Glutamatergic neuron (in vitro differentiated cells): ENCODE measurements at regions not wholly inside any gene's neighbourhood (a gene's known extent, or its start where the extent isn't known, plus 50 kb on each side); places are given as distances from the start of the nearest gene placed in this dataset.

Experiments used
- DNase-seq: peaks from one replicate; pipeline ENCODE4 v3.0.0; 2022
- H3K27ac Mint-ChIP-seq: one replicate; pipeline ENCODE4 v1.8.0; 2020; ENCODE audit warnings: mild to moderate bottlenecking, mixed read lengths, inconsistent platforms; ENCODE audit not compliant: unreplicated experiment
- H3K27me3 Mint-ChIP-seq: one replicate; pipeline ENCODE4 v1.8.0; 2020; ENCODE audit warnings: mild to moderate bottlenecking, moderate library complexity, mixed read lengths, inconsistent platforms; ENCODE audit not compliant: unreplicated experiment
- H3K36me3 Mint-ChIP-seq: one replicate; pipeline ENCODE4 v1.8.0; 2020; ENCODE audit warnings: mild to moderate bottlenecking, mixed read lengths, inconsistent platforms; ENCODE audit not compliant: unreplicated experiment
- H3K4me1 Mint-ChIP-seq: one replicate; pipeline ENCODE4 v1.8.0; 2020; ENCODE audit warnings: mild to moderate bottlenecking, low read depth, mixed read lengths, inconsistent platforms; ENCODE audit not compliant: unreplicated experiment
- H3K4me3 Mint-ChIP-seq: one replicate; pipeline ENCODE4 v1.8.0; 2020; ENCODE audit warnings: mild to moderate bottlenecking, mixed read lengths, inconsistent platforms; ENCODE audit not compliant: unreplicated experiment
- H3K9me3 Mint-ChIP-seq: one replicate; pipeline ENCODE4 v1.8.0; 2020; ENCODE audit warnings: mild to moderate bottlenecking, moderate library complexity, mixed read lengths, inconsistent platforms; ENCODE audit not compliant: unreplicated experiment
- TF ChIP-seq, protein P1 (sequence below): fragments of 200-600 bp; sonication (generic); IDR thresholded peaks from one replicate; pipeline ENCODE4 v1.5.0; 2021; ENCODE audit not compliant: partially characterized antibody, unreplicated experiment

GRCh38 chr4:104881136-104881886 is 265.4 kb upstream of the TET2 start:
- no peaks in the 10 kb centered on the region for H3K36me3 Mint-ChIP-seq
- TF ChIP-seq, protein P1, sequence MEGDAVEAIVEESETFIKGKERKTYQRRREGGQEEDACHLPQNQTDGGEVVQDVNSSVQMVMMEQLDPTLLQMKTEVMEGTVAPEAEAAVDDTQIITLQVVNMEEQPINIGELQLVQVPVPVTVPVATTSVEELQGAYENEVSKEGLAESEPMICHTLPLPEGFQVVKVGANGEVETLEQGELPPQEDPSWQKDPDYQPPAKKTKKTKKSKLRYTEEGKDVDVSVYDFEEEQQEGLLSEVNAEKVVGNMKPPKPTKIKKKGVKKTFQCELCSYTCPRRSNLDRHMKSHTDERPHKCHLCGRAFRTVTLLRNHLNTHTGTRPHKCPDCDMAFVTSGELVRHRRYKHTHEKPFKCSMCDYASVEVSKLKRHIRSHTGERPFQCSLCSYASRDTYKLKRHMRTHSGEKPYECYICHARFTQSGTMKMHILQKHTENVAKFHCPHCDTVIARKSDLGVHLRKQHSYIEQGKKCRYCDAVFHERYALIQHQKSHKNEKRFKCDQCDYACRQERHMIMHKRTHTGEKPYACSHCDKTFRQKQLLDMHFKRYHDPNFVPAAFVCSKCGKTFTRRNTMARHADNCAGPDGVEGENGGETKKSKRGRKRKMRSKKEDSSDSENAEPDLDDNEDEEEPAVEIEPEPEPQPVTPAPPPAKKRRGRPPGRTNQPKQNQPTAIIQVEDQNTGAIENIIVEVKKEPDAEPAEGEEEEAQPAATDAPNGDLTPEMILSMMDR: no peak
- no peaks in the 10 kb centered on the region for H3K4me1 Mint-ChIP-seq
- peaks cover under 1% of the 10 kb centered on the region for H3K27me3 Mint-ChIP-seq
- no peak overlapping the region for H3K4me3 Mint-ChIP-seq
- no peak overlapping the region for H3K27ac Mint-ChIP-seq
- no peak for DNase-seq
- H3K9me3 Mint-ChIP-seq: no peaks in the 10 kb centered on the region

DNA sequence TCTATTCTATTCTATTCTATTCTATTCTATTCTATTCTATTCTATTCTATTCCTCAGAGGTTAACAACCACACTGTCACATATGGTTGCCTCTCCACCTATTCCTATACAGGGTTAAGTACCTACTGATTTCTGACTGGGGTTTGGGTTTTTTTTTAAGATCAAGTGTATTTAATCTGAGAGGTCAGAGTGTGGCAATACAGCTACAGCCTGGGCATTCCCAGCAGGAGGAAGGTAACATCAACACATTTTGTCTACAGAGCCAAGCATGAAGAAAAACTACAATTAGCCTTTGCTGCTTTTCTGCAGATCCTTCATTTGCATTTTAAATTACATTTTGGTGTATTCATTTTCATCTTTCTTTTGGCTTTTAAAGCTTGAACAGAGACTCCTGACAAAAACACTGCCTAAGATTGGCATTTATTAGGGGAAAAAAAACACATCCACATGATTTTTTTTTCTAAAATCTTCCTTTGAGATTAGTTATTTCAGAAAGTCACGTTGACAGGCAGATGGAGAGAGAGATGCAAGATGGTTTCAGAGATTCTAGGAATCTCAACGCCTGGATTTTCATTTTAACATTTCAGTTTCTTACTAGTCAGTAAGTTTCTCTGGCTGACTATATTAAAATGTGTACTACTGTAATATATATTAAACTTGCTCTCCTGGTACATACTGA is 255.9 kb upstream of the TET2 start:
- TF ChIP-seq, protein P1: no peak
- H3K9me3 Mint-ChIP-seq: peaks cover 2% of the 10 kb centered on the region
- no peak overlapping the region for H3K4me3 Mint-ChIP-seq
- H3K27me3 Mint-ChIP-seq: peaks cover 3% of the 10 kb centered on the region
- DNase-seq: no peak
- H3K4me1 Mint-ChIP-seq: peaks cover 3% of the 10 kb centered on the region
- H3K36me3 Mint-ChIP-seq: no peaks in the 10 kb centered on the region
- H3K27ac Mint-ChIP-seq: no peak overlapping the region

DNA sequence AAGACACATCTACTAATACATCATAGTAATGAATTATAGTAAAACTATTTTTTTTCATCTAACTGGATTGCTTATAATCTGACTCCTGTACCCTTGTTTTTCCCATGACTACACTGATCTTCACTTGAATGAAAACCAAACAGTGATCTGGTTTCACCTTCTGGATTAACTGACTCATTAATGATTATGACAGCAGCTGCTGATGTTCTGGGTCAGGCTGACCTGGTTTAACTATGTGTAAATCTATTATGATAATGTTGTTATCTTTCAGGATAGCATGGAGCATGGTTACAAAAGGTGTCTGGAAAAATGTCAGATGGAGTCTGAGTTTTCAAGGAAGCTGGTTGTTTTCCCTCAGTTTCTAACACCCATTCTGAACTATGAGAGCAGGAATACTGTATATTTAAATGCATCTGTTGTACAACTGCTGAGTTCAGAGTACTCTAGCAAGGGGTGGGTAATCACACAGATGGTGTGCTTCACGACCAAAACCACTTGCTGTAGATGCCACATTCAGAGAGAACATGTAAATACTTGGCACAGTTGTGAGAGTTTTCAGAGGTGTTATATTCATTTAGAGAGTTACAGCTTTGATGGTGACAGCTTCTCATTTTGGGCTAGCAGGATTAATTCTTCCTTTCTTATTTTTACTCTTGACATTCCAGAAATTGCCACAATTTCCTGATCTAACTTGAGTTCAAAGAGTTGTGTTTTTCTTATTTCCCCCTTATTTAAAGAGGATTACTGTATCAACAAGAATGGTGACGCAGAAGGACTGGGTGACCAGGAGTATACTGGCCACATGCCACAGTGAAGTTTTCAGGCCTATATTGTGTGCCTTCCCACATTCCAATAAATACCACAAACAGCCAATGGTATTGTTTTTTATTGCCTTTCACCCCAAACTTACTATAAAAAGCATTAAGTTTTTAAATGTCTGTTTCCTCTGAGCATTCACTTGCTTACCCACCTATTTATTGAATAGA is 249.7 kb upstream of the TET2 start:
- TF ChIP-seq, protein P1: no peak
- no peak overlapping the region for H3K27ac Mint-ChIP-seq
- H3K4me1 Mint-ChIP-seq: peaks cover 6% of the 10 kb centered on the region
- no peak overlapping the region for H3K4me3 Mint-ChIP-seq
- peaks cover 3% of the 10 kb centered on the region for H3K27me3 Mint-ChIP-seq
- peaks cover 9% of the 10 kb centered on the region for H3K36me3 Mint-ChIP-seq
- DNase-seq: no peak
- peaks cover 5% of the 10 kb centered on the region for H3K9me3 Mint-ChIP-seq

DNA sequence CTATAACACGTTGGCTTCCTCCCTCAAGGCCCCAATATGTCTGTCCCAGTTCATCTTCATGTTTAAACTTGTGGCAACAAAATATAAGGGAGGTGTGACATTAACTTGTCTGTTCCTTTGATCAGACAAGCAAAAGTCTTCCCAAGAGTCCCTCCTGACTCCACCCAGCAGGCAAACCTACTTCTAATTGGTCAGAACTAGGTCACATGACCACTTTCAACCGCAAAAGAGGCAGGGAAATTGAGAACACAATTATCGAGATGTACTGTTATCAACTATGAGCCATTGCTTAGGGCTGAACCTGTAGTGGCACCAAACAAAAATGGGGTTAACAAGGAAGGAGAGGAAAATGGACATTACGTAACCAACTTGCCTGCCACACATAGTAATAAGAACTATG is 246.8 kb upstream of the TET2 start:
- peaks cover 13% of the 10 kb centered on the region for H3K4me1 Mint-ChIP-seq
- peaks cover 4% of the 10 kb centered on the region for H3K27me3 Mint-ChIP-seq
- no peak overlapping the region for H3K27ac Mint-ChIP-seq
- TF ChIP-seq, protein P1: no peak
- peaks cover 5% of the 10 kb centered on the region for H3K9me3 Mint-ChIP-seq
- no peak overlapping the region for H3K4me3 Mint-ChIP-seq
- DNase-seq: no peak
- H3K36me3 Mint-ChIP-seq: peaks cover 9% of the 10 kb centered on the region
